Epithelial cell of esophagus (primary cell): ENCODE measurements at regions not wholly inside any gene's neighbourhood (a gene's known extent, or its start where the extent isn't known, plus 50 kb on each side); places are given as distances from the start of the nearest gene placed in this dataset.

Experiments
- DNase-seq: peaks from one replicate; pipeline ENCODE4 v3.0.0; 2010; ENCODE audit warnings: low read depth
- H3K4me3 ChIP-seq: 2 replicates; pipeline ENCODE4 v1.5.1; 2011; ENCODE audit warnings: mild to moderate bottlenecking, low read length, control low read depth
- TF ChIP-seq, protein P1 (sequence below): IDR thresholded peaks from 2 replicates; pipeline ENCODE4 v1.5.1; 2011; ENCODE audit warnings: low read depth, mild to moderate bottlenecking, low read length, control low read depth, inconsistent platforms; ENCODE audit not compliant: insufficient read depth; ENCODE audit errors: missing control alignments

DNA sequence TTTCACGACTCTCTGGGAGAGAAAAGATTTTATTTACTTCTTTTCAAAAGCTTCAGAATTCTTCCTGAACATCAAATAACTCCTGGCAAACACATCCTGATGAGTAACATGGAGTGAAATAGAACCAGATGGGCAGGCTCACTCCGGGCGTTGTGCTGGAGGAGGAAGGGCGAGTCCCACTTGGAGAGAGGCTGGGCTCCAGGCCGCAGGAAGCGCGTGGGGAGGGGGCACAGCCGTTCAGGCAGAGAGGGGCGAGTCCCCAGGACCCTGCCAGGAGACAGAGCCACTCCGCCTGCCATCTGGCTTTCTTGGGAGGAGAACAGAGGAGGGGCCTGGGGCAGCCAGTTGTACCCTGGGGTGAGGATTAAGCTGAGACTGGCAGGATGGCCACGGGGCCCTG lies 265.9 kb upstream of the ZMIZ1 start:
- TF ChIP-seq, protein P1, sequence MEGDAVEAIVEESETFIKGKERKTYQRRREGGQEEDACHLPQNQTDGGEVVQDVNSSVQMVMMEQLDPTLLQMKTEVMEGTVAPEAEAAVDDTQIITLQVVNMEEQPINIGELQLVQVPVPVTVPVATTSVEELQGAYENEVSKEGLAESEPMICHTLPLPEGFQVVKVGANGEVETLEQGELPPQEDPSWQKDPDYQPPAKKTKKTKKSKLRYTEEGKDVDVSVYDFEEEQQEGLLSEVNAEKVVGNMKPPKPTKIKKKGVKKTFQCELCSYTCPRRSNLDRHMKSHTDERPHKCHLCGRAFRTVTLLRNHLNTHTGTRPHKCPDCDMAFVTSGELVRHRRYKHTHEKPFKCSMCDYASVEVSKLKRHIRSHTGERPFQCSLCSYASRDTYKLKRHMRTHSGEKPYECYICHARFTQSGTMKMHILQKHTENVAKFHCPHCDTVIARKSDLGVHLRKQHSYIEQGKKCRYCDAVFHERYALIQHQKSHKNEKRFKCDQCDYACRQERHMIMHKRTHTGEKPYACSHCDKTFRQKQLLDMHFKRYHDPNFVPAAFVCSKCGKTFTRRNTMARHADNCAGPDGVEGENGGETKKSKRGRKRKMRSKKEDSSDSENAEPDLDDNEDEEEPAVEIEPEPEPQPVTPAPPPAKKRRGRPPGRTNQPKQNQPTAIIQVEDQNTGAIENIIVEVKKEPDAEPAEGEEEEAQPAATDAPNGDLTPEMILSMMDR: no peak
- peak; percentile 68 for DNase-seq
- no peak overlapping the region for H3K4me3 ChIP-seq

GRCh38 chr10:78803710-78804109 lies 265.1 kb upstream of the ZMIZ1 start:
- TF ChIP-seq, protein P1: no peak
- DNase-seq: no peak
- no peak overlapping the region for H3K4me3 ChIP-seq

DNA sequence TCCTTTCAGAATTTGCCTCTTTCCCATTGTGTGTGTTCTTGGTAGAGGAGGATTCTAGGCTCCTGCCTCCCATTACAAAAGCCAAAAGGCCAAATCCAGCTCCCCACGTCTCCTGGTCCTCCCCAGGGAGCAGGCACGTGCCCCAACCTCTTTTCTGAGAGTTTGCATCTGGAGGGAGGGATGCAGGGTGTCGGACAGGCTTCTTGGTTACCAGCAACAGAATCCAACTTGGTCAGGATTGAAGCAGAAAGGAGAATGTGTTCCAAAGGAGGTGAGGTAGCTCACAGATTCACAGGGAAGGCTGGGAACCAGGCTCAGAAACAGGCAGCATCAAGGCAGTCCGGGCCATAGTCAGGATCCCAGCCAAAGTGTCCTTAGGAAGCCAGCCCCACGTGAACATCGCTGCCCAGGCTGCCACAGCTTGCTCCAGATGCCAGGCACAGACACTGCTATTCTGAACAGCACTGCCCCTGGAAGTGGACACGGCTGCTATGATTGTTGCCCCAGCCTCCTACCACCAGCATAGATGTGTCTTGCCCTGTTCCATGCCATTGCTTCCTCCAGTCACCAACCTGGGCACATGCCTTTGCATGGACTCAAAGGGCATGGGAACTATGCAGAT lies 264.2 kb upstream of the ZMIZ1 start:
- no peak overlapping the region for H3K4me3 ChIP-seq
- TF ChIP-seq, protein P1: no peak
- DNase-seq: no peak

DNA sequence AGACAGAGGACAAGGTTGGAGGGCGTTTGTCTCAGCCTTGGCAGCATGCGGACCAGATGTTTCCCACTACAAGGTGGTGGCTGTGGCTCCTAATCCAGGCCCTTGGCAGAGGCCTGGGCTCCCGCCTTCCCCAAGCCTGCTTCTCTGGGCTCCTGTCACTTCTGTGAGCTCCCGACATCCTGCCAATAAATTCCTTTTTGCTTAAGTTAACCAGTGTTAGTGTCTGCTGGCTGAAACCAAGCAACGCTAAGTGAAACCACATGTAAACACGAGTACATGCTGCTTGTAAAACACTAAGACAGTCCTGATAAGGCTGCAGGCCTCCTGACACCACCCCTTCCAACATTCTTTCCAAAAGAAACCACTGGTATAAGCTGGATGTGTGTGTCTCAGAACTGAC lies 263.6 kb upstream of the ZMIZ1 start:
- DNase-seq: peak; percentile 7
- H3K4me3 ChIP-seq: no peak overlapping the region
- TF ChIP-seq, protein P1: no peak

- TF ChIP-seq, protein P1: no peak
- H3K4me3 ChIP-seq: no peak overlapping the region
- peak; percentile 59 for DNase-seq
Observed at GRCh38 chr10:78806681-78807221, 262.0 kb upstream of the ZMIZ1 start.

DNA sequence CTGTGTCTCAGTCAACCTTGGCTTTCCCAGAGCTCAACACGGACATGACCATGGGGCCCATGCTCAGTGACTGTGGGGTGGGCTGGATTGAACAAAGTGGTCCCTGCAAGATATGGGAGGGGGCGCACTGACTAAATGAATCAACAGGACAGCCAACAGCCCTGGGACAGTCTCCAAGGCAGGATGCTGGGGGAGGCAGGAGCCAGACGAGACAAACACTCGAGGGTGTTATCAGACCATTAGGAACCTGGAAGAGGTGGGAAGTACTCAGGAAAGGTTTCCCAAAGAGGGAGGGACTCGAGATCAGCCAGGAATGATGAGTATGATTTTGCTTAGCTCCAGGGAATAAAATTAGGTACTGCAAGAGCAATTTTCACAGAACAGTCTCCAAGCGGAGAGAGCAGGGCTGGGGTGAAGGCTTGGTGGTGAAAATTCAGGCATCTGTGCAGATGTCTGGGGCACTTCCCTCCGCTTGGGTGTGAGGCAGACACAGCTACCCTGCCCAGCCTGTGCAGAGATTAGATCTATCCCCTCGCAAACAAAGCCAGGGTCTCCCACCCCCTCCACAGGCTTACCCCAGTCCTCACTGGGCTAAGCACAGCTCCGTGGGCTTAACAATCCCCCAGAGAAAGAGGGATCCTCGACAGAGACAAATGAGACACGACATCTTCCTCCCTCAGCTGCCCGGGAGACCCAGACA lies 261.1 kb upstream of the ZMIZ1 start:
- DNase-seq: no peak
- TF ChIP-seq, protein P1: no peak
- no peak overlapping the region for H3K4me3 ChIP-seq
